GM18868 (cell line): ENCODE measurements at regions not wholly inside any gene's neighbourhood (a gene's known extent, or its start where the extent isn't known, plus 50 kb on each side); places are given as distances from the start of the nearest gene placed in this dataset.
"Not testable (repeated sequence)": the region's sequence is repeated elsewhere in the genome, so short reads cannot be mapped to it uniquely, and the experiment has no call there.

ENCODE experiments used
- ATAC-seq: cut with Tn5 transposase; IDR thresholded peaks from one replicate; pipeline ENCODE4 v1.9.1; 2021; ENCODE audit warnings: mild to moderate bottlenecking, moderate library complexity; ENCODE audit not compliant: unreplicated experiment

DNA sequence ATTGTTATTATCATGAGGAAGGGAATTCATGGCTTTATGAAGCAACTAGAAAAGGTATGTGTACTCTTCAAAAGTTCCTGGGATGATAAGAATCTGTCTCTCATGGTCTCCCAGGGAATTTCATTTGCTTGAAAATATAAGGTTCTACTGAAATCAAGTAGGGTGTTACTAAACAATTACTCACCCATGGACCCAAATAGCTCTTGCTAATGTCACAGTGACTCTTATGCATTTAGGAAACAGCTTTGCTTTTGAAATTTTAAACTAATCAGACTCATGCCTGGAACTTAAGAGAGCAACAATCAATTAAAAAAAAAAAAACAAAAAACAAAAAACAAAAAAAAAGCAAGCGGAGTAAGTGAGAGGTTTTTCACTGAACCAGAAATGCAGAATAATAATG lies 1546.3 kb upstream of the TENM4 start:
- ATAC-seq, result no peak

DNA sequence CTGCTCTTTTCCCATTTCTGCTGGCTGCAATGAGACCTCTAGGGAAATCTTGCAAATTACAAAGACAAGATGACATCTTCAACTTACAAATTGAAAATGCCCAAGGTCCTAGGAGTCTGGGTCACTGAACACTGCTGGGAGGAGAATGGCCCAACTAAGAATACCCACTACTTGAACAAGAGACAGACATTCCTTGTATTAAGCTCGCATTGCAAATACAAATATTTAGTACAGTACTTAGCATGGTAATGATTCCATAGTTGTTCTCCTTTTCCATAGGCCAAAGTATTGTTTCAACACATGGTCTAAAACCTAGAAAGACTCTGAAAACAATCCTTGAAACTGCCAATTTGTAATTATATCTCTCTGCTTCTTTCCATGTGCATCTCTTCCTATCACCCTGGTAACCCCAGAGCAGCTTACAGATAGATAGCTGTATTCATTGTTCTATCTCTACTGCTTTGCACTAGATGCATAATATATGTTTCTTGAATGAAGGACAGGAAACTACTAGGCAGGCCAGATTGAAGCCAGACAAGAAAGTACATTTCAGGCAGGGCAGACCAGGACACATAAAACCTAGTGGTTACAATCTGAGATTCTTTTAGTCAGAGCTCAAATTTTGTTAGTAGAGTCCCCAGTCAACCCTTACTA lies 1545.7 kb upstream of the TENM4 start:
- no peak for ATAC-seq

DNA sequence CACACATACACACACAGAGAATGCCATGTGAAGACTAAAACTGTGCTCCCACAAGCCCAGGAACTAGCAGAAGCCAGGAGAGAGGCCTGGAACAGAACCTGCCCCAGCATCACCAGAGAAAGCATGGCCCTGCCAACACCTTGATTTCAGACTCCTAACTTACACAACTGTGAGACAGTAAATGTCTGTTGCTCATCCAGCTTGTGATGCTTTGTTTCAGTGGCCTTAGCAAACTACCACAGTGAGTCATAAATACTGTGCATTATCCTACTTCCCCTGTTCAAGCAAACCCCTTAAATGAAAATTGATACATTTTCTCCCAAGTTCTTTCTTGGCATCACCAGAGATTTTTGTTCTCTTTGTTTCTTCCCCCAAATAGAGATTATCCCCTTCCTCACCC lies 1539.4 kb upstream of the TENM4 start:
- no peak for ATAC-seq

DNA sequence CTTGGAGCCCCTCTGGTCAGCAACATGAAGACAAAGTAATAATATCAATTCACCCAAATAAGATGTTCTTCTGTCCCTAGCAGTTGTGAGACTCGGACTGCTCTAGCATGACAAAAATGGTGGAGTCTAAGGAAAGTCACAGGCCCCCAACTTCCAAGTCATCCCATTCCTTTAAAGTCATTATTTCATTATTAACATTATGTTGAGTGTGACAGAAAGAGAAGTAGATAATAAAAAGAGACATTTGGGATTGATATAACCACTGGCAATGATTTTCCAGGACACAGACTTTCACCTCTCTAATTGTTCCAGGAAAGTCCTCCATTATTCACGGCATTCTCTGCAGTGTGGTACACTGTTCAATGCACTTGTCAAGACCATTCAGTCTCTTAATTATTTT lies 1533.0 kb upstream of the TENM4 start:
- no peak for ATAC-seq

DNA sequence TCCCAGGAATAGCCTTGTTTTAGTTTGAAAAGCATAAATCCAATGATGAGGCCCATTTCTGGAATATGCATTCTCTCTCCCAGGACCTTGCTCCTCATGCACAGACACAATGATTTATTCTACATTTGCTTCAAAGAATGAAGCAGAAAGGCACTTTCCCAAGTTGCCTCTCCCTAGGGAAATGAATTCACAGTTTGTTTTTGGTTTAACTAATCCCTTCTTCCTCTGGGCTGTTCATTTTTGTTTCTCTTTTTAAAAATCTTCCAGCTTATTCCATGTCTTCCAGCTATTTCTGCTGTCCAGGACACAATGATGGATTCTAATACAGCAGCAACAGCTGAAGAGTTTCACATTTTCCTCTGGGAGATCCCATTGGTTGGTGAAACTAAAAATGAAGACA lies 1529.2 kb upstream of the TENM4 start:
- no peak for ATAC-seq

DNA sequence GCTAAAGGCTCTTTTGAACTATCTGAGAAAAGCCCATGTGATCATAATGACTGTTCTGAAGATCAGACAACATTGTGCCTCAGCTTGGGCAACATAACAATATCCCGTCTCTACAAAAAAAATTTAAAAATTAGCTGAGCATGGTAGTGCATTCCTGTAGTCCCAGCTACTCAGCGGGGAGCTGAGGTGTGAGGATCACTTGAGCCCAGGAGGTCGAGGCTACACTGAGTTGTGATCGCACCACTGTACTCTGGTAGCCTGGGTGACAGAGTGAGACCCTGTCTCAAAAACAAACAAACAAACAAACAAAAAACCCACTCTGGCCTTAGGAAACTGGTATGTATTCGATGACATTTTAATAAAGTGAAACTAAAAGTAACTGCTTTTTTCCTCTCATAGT lies 1526.8 kb upstream of the TENM4 start:
- no peak for ATAC-seq

DNA sequence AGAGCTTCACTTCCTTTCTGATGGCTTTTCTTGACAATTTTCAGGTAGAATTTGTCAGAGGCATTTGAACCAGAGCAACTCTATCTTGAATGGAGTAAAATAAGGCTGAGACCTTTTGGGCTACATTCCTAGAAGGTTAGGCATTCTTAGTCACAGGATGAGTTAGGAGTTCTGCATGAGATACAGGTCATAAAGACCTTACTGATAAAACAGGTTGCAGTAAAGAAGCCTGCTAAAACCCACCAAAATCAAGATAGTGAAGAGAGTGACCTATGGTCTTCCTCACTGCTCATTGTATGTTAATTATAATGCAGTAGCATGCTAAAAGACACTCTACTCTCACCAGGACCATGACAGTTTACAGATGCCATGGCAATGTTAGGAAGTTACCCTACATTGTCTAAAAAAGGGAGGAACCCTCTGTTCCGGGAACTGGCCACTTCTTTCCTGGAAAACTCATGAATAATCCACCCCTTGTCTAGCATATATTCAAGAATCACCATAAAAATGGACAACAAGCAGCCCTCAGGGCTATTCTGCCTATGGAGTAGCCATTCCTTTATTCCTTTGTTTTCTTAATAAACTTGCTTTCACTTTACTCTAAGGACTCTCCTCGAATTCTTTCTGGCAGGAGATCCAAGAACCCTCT lies 1519.7 kb upstream of the TENM4 start:
- no peak for ATAC-seq

DNA sequence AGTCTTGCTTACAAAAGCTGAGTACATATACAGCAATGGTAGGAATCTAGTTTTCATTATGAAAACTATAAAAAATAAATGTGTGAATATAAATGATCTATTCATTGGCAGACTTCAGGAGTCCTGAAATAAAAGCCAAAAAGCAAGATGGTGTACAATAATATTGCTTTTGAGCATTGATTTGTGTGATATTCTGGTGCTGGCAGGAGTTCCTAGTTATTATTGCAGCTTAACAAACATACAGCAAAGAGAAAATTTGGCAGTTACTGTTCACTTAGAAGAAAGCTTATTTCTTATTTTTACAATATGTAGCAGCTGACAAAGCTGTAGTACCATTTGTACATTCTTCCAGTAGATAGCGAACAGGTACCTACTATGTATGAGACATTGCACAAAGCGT lies 1518.9 kb upstream of the TENM4 start:
- ATAC-seq, result no peak

DNA sequence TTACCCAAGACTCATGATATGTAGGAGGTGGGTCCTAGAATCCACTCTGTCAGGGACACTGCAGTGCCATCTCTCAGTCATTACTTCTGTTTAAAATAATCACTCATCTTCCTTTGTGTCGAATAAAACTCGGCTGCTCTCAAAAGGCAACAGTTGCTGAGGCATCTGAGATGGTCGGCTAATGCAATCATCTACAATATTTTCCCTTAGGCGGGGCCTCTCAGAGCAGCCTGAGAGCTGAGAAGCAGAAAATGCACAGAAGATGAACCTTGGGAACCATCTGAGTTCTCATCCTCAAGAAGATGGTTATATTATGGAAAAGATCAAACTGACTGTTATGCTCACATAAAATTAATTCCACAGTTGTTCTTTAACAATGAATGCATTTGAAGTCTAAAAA lies 1518.2 kb upstream of the TENM4 start:
- no peak for ATAC-seq

DNA sequence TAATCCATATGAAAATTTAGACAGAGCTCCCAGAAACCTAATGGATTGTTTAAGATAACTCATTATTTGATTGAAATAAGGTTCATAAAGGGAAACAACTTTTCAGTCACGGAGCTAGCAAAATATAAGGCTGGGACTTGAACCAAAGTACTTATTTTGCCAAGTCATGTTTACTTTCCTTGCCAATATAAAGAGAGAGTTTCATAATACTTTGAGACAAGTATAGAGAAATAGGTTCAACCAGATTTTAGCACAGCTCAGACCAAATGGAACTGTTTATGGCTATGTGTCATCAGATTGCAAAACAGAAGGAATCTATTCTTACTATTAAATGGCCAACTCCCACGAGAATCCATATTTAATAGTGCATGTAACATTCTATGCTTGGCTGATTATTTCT lies 1517.5 kb upstream of the TENM4 start:
- no peak for ATAC-seq

DNA sequence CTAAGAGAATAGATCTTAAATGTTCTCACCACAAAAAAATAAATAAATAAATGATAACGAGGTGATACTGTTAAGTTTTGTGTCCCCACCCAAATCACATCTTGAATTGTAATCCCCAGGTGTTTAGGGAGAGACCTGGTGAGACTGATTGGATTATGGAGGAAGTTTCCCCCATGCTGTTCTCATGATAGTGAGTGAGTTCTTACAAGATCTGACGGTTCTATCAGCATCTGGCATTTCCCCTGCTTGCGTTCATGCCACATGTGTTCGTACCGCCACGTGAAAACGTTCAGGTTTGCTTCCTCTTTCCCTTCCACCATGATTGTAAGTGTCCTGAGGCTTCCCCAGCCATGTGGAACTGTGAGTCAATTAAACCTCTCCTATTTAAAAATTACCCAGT lies 1514.8 kb upstream of the TENM4 start:
- no peak for ATAC-seq

DNA sequence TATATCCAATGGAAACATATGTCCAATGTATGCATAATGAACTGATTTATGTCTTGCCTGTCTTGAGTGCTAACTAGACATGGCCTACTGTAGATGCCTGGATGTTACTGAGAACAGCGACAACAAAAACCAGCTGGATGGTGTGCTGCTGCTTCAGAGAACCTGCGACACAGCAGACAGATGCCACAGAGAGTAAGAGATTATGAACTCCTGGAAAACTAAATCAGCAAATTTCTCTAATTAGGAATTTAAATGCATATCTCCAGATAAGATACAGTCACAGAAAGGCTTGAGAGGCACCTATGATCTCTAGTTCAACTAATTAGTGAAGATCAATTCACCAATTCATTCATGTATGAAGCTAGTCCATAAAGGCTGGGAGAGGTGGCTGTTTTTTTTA lies 1508.0 kb upstream of the TENM4 start:
- no peak for ATAC-seq

DNA sequence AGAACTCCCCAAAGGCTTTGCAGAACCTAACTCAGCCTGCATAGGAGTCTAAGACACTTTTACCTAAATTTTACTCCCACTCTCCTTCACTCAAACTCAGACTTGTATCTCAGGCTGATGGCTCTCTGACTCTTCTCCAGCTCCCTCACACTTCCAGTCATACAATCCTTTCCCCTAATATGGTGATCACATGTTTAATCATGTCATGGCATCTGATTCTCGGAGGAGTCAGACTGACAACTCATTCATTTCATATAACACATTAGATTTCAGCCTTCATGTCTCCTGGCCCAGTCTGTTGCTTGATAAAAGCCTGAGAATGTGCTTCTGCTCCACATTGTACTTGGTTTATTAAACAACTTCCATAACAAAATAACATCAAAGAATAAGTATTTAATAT lies 1503.9 kb upstream of the TENM4 start:
- ATAC-seq, result no peak

DNA sequence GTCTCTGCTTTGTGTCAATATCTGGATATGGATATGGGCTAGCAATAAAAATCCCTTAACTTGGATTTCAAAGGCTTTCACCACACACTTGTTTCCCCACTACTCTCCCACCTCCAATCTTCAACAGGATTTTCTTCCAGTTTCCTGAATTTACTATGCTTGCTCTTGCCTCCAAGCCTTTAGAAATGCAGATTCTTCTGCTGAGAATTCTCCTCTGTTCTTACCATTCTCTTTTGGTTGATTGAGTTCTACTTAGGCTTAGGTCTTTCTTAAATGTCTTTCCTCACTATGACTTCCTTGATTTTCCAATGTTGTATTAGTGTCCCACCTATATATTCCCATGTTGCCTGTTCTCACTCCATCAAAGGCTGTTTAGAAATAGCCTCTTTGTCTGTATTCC lies 1502.4 kb upstream of the TENM4 start:
- no peak for ATAC-seq

DNA sequence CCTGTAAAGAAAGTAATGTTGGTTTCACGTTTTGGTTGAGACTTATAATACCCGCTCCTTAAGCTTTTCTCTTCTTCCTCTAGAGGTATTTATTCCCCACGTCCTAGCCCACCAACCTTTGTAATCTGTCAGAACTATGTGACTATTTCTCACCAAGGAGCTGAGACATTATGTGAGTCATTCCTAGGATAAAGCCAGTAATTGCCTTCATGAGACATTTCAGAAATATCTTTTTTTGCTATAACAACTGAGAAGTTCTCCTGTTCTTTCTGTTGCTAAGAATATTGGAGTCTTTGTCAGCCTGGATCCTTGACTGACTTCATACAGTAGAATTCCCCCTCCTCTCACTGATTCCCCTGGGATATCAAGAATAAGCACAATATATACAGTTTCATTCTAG lies 1497.0 kb upstream of the TENM4 start:
- ATAC-seq, result no peak

DNA sequence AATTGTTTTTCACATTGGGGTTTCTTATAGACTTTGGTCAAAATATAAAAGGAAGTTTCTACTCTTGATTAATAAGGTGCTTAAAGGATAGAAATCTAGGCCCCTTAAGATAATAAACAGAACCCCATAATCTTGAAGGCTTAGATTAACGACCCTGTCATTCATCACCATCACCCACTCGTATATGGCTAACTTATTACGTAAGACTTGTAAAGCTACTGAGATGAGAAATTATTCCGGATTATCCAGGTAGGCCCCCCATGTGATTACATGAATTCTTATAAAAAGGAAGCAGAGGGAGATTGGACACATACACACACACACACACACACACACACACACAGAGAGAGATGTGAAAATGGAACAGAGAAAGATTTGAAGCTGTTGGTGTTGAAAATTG lies 1489.2 kb upstream of the TENM4 start:
- ATAC-seq, result no peak

DNA sequence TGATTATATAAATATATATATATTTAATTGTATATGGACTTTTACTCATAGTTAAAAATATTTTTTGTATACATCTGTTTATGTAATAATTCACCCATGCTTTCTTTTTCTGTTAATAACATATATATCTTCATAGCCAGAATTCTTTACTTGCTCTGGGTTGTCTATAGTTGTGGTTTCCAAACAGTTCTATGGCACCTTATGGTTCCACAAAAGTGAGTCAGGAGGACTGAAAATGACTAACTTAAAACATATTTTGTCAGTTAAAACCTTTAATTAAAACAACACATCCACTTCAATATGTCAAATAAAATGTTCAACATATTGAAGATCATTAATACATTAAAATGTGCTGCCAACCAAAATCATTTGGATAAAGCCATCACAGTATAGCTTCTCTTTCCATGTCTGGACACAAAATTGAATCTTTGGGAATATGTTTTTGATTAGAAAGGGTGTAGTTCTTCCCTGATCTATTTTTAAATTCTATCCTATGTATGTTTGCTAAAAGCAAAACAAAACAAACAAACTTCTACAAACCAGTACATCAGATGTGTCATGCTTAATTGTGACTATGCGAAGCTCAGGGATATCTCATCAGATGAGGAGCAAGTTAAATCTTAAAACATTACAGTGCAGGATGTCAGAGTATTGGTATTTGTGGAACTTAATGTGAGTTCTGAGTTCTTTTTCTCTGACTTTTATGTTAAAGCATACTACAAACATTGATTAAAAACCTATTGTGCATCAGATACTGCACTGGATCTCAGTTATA lies 1488.4 kb upstream of the TENM4 start:
- ATAC-seq, result no peak

DNA sequence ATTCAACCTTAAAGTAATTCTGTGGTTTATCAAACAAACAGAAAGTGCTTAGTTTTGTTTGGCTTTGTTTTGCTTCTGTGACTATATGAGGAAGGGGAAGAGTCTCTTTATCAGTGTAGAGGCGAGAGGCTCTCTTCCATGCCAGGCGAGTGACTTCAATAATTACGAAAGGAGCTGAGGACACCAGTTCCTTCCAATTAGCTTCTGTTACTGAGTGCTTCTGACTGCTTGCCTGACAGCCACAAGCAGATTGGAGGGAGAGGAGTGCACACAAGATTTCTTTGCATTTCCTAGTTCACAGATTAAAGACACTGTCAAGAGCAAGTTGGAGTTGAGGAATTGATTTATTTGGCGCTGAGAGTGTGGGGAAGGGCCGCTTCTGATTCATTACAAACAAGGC lies 1484.5 kb upstream of the TENM4 start:
- ATAC-seq, result no peak

DNA sequence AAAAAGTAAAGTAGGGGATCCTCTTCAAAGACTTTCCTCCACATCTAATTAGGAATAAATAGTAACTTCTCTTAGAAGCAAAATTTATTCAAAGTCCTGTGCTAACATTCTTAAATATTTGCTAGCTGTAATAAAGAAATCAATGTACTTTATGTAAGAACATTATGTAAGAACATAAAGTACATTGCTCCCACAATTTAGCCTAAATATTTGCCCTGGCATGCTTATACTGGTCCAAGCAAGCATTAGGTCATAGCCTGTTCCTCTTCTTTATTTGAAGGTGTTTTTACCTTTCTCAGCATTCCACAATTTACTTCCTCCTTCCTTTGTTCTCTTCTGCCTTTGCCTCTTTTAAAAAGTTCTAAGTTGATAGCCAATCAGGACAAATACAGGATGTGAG lies 1480.5 kb upstream of the TENM4 start:
- not testable (repeated sequence) for ATAC-seq

DNA sequence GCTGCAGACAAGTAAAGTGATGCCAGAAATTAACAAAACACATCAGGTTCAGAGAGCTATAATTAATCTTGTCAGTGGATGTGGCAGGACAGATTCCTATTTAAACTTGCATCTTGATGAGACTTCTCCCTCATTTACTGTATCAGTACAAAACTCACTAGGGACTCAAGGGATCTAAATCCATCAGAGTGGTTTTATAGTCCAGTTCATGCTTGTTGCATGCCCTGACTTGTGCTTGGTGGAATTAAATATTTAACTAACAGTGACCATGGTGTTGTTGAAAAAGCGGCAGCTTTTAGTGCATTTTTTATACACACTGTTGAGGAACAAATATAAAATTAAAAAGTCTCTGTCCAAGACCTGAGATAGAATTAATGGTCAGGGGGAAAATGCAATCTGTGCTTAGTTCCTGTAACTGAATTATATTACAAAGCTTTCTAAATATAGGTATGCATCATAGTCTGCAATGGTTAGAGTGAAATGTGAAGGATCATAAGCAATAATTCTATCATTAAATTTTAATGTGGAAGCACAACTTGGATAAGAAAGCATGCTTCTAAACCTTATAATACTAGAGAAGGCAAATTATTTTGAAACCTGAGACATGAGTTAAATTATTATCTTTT lies 1475.5 kb upstream of the TENM4 start:
- no peak for ATAC-seq

DNA sequence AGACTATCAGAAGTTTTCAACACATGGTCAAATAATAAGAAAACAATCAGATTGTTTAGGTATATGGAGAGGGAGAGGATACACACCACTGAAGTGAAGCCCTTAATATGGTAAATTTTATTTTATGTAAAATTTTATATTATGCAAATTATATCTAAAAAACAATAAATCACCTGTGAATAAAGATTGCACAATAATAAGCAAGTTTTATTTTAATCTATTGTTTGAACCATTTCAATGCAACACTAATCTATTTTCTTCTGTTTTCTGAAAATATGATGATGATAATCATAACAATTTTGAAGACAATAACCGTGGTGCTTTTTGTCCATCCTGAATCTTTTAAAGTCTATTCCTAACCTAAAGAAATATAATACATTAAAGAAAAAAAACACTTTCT lies 1473.5 kb upstream of the TENM4 start:
- ATAC-seq, result no peak

DNA sequence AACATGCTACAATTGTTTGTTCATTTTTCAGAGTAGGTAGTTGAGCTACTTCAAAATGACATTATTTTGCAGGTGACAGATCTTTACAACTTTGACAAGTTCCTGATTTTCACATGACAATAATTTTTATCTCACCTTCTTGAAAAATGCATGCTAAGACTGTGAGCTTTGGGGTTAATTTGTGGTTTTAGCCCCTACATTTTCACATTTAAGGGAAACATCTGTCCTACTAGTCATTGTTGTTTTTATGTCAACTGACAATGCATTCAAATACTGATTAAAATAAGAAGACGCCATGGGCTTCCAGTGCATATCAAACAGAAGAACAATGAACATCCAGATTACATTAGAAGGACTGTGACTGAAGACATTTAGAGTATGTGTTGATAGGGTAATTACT lies 1470.8 kb upstream of the TENM4 start:
- no peak for ATAC-seq
